ENCODE measurements at regions not wholly inside any gene's neighbourhood (a gene's known extent, or its start where the extent isn't known, plus 50 kb on each side); places are given as distances from the start of the nearest gene placed in this dataset.

GRCh38 chr6:8579372-8579771 is 144.0 kb upstream of the SLC35B3 start:
- H3K4me1 ChIP-seq (ENCODE audit: control insufficient read depth in 4 of 4, insufficient read depth in 4 of 4, low read length in 3 of 4), result no peaks in the 10 kb centered on the region
- no peak overlapping the region for H3K4me3 ChIP-seq (ENCODE audit: low read depth in 1 of 3, low read length in 3 of 3)
- H3K9ac ChIP-seq (ENCODE audit: low read depth in 1 of 2, low read length in 2 of 2), result no peak overlapping the region
- H3K27ac ChIP-seq (ENCODE audit: low read depth in 1 of 2, low read length in 2 of 2), result no peak overlapping the region
- TF ChIP-seq FOXA2 (IDR thresholded peaks at IDR 0.05) (no peak), EGR1 (IDR thresholded peaks at IDR 0.05; ENCODE audit: low read depth in 2 of 2) (no peak), TAF1 (conservative IDR thresholded peaks at IDR 0.05) (no peak), MAX (IDR thresholded peaks at IDR 0.05) (no peak), SP1 (IDR thresholded peaks at IDR 0.05) (no peak)
- TF ChIP-seq, protein P1, sequence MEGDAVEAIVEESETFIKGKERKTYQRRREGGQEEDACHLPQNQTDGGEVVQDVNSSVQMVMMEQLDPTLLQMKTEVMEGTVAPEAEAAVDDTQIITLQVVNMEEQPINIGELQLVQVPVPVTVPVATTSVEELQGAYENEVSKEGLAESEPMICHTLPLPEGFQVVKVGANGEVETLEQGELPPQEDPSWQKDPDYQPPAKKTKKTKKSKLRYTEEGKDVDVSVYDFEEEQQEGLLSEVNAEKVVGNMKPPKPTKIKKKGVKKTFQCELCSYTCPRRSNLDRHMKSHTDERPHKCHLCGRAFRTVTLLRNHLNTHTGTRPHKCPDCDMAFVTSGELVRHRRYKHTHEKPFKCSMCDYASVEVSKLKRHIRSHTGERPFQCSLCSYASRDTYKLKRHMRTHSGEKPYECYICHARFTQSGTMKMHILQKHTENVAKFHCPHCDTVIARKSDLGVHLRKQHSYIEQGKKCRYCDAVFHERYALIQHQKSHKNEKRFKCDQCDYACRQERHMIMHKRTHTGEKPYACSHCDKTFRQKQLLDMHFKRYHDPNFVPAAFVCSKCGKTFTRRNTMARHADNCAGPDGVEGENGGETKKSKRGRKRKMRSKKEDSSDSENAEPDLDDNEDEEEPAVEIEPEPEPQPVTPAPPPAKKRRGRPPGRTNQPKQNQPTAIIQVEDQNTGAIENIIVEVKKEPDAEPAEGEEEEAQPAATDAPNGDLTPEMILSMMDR (IDR thresholded peaks at IDR 0.05; ENCODE audit: low read depth, low read length, missing input control), result no peak
- TF ChIP-seq, protein P2, sequence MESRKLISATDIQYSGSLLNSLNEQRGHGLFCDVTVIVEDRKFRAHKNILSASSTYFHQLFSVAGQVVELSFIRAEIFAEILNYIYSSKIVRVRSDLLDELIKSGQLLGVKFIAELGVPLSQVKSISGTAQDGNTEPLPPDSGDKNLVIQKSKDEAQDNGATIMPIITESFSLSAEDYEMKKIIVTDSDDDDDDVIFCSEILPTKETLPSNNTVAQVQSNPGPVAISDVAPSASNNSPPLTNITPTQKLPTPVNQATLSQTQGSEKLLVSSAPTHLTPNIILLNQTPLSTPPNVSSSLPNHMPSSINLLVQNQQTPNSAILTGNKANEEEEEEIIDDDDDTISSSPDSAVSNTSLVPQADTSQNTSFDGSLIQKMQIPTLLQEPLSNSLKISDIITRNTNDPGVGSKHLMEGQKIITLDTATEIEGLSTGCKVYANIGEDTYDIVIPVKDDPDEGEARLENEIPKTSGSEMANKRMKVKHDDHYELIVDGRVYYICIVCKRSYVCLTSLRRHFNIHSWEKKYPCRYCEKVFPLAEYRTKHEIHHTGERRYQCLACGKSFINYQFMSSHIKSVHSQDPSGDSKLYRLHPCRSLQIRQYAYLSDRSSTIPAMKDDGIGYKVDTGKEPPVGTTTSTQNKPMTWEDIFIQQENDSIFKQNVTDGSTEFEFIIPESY (IDR thresholded peaks at IDR 0.05), result no peak
- H3K27me3 ChIP-seq (ENCODE audit: control insufficient read depth in 4 of 4, insufficient read depth in 4 of 4, low read length in 3 of 4), result no peaks in the 10 kb centered on the region
- WGBS, result 85% methylated on average over 1 of the region's 1 CpG
- no peak for DNase-seq (ENCODE audit: low spot score)
- no peaks in the 10 kb centered on the region for H3K36me3 ChIP-seq (ENCODE audit: control insufficient read depth in 4 of 4, insufficient read depth in 3 of 4, low read depth in 1 of 4, low read length in 3 of 4)
- no peaks in the 10 kb centered on the region for H3K9me3 ChIP-seq (ENCODE audit: control insufficient read depth in 4 of 4, low read length in 3 of 4)

GRCh38 chr6:8578006-8578405 is 142.7 kb upstream of the SLC35B3 start:
- Histone ChIP-seq H3K4me1 (ENCODE audit: control insufficient read depth in 4 of 4, insufficient read depth in 4 of 4, low read length in 3 of 4) (no peaks in the 10 kb centered on the region), H3K9me3 (ENCODE audit: control insufficient read depth in 4 of 4, low read length in 3 of 4) (no peaks in the 10 kb centered on the region), H3K4me3 (ENCODE audit: low read depth in 1 of 3, low read length in 3 of 3) (no peak overlapping the region), H3K27me3 (ENCODE audit: control insufficient read depth in 4 of 4, insufficient read depth in 4 of 4, low read length in 3 of 4) (no peaks in the 10 kb centered on the region), H3K9ac (ENCODE audit: low read depth in 1 of 2, low read length in 2 of 2) (no peak overlapping the region), H3K27ac (ENCODE audit: low read depth in 1 of 2, low read length in 2 of 2) (no peak overlapping the region), H3K36me3 (ENCODE audit: control insufficient read depth in 4 of 4, insufficient read depth in 3 of 4, low read depth in 1 of 4, low read length in 3 of 4) (no peaks in the 10 kb centered on the region)
- WGBS, result 79% methylated on average over 1 of the region's 1 CpG
- TF ChIP-seq HNF4A (conservative IDR thresholded peaks at IDR 0.05) (no peak), YY1 (IDR thresholded peaks at IDR 0.05) (no peak)
- DNase-seq (ENCODE audit: low spot score), result no peak

DNA sequence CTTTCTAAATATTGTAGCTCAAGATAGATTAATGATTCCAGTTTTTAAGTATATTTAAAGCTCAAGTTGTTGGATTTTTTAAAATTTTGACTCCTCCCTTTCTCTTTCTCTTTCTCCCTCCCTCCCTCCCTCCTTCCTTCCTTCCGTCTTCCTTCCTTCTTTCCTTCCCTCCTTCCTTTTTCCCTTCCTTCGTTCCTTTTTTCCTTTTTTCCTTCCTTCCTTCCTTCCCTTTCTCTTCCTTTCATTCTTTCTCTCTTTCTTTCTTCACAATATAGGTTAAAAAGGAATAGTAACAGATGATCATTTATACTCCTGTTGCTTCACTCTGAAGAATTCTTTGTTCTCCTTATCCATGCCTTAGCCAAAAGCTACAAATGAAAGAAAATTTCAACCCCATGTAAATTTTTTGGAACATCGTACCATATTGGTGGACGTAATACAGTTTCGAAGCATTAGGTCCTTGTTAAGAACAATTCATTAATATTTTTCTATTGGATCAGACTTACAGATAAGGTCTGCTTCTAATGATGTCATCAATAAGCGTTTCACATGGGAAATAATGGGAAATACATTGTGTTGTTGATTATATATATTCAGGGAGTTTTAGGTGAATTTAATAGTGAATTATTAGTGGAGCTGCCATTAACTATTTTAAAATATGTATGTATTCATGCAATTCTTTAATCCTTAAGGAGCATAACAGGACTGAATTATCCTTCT is 139.6 kb upstream of the SLC35B3 start:
- H3K4me3 ChIP-seq (ENCODE audit: low read depth in 1 of 3, low read length in 3 of 3), result no peak overlapping the region
- 91% methylated on average over 6 of the region's 6 CpGs for WGBS
- no peaks in the 10 kb centered on the region for H3K9me3 ChIP-seq (ENCODE audit: control insufficient read depth in 4 of 4, low read length in 3 of 4)
- no peaks in the 10 kb centered on the region for H3K4me1 ChIP-seq (ENCODE audit: control insufficient read depth in 4 of 4, insufficient read depth in 4 of 4, low read length in 3 of 4)
- no peaks in the 10 kb centered on the region for H3K36me3 ChIP-seq (ENCODE audit: control insufficient read depth in 4 of 4, insufficient read depth in 3 of 4, low read depth in 1 of 4, low read length in 3 of 4)
- no peaks in the 10 kb centered on the region for H3K27me3 ChIP-seq (ENCODE audit: control insufficient read depth in 4 of 4, insufficient read depth in 4 of 4, low read length in 3 of 4)
- no peak for DNase-seq (ENCODE audit: low spot score)
- H3K9ac ChIP-seq (ENCODE audit: low read depth in 1 of 2, low read length in 2 of 2), result no peak overlapping the region
- no peak overlapping the region for H3K27ac ChIP-seq (ENCODE audit: low read depth in 1 of 2, low read length in 2 of 2)
- TF ChIP-seq MAX (IDR thresholded peaks at IDR 0.05) (no peak), JUND (IDR thresholded peaks at IDR 0.05) (no peak), RAD21 (IDR thresholded peaks at IDR 0.05) (no peak), ATF3 (IDR thresholded peaks at IDR 0.05) (no peak), FOXA1 (IDR thresholded peaks at IDR 0.05) (no peak), SP1 (IDR thresholded peaks at IDR 0.05) (no peak), HNF4A (conservative IDR thresholded peaks at IDR 0.05) (no peak), GABPA (IDR thresholded peaks at IDR 0.05 in 1 of 2, conservative IDR thresholded peaks at IDR 0.05 in 1 of 2) (no peak), TAF1 (conservative IDR thresholded peaks at IDR 0.05) (no peak), NR2F2 (IDR thresholded peaks at IDR 0.05) (no peak), FOXA2 (IDR thresholded peaks at IDR 0.05) (no peak), YY1 (IDR thresholded peaks at IDR 0.05) (no peak), RXRA (IDR thresholded peaks at IDR 0.05) (no peak)
- TF ChIP-seq, protein P1 (IDR thresholded peaks at IDR 0.05; ENCODE audit: low read depth, low read length, missing input control), result no peak
- TF ChIP-seq, protein P2 (IDR thresholded peaks at IDR 0.05), result no peak

Measured in liver (tissue), 8 donors.